Neural progenitor cell (in vitro differentiated cells): ENCODE measurements at regions not wholly inside any gene's neighbourhood (a gene's known extent, or its start where the extent isn't known, plus 50 kb on each side); places are given as distances from the start of the nearest gene placed in this dataset.

ENCODE experiments used
- DNase-seq: peaks from one replicate; pipeline ENCODE4 v3.0.0-alpha.2; 2016; ENCODE audit warnings: low spot score
- H2AFZ ChIP-seq: fragments of 200-600 bp; sonication (generic); replicated peaks from 2 replicates; pipeline ENCODE4 v1.6.1; 2016; ENCODE audit warnings: antibody characterized with exemption
- H3F3A ChIP-seq: fragments of 200-600 bp; sonication (generic); 2 replicates; pipeline ENCODE4 v1.6.1; 2016; ENCODE audit warnings: antibody characterized with exemption, low read depth
- H3K27ac ChIP-seq: fragments of 200-600 bp; sonication (generic); 2 replicates; pipeline ENCODE4 v1.5.1; 2016; ENCODE audit warnings: mild to moderate bottlenecking
- H3K27me3 ChIP-seq: fragments of 200-600 bp; sonication (generic); 2 replicates; pipeline ENCODE4 v1.6.1; 2016; ENCODE audit warnings: mild to moderate bottlenecking, moderate library complexity
- H3K36me3 ChIP-seq: fragments of 200-600 bp; sonication (generic); 2 replicates; pipeline ENCODE4 v1.5.1; 2016
- H3K4me1 ChIP-seq: fragments of 200-600 bp; sonication (generic); 2 replicates; pipeline ENCODE4 v1.6.1; 2016; ENCODE audit warnings: mixed run types
- H3K4me2 ChIP-seq: fragments of 200-600 bp; sonication (generic); 2 replicates; pipeline ENCODE4 v1.6.1; 2016
- H3K4me3 ChIP-seq: fragments of 200-600 bp; sonication (generic); 2 replicates; pipeline ENCODE4 v1.5.1; 2016
- H3K79me2 ChIP-seq: fragments of 200-600 bp; sonication (generic); 2 replicates; pipeline ENCODE4 v1.6.1; 2016; ENCODE audit warnings: low read depth
- H3K9ac ChIP-seq: fragments of 200-600 bp; sonication (generic); 2 replicates; pipeline ENCODE4 v1.6.1; 2016
- H3K9me3 ChIP-seq: fragments of 200-600 bp; sonication (generic); 2 replicates; pipeline ENCODE4 v1.5.1; 2016; ENCODE audit warnings: low read depth
- H4K20me1 ChIP-seq: fragments of 200-600 bp; sonication (generic); 2 replicates; pipeline ENCODE4 v1.6.1; 2016; ENCODE audit warnings: low read depth
- H3K27ac Mint-ChIP-seq: 3 replicates; pipeline ENCODE4 v1.8.0; 2021; ENCODE audit warnings: mixed read lengths
- H3K27me3 Mint-ChIP-seq: 2 replicates; pipeline ENCODE4 v1.8.0; 2022; ENCODE audit warnings: low read depth, mild to moderate bottlenecking, inconsistent platforms, moderate library complexity, mixed read lengths; ENCODE audit not compliant: insufficient read depth
- H3K36me3 Mint-ChIP-seq: 3 replicates; pipeline ENCODE4 v1.8.0; 2021; ENCODE audit warnings: mixed read lengths
- H3K4me1 Mint-ChIP-seq: 3 replicates; pipeline ENCODE4 v1.8.0; 2021; ENCODE audit warnings: mixed read lengths
- H3K4me3 Mint-ChIP-seq: 3 replicates; pipeline ENCODE4 v1.8.0; 2021; ENCODE audit warnings: mild to moderate bottlenecking, moderate library complexity, mixed read lengths
- H3K9me3 Mint-ChIP-seq: 3 replicates; pipeline ENCODE4 v1.8.0; 2020; ENCODE audit warnings: mixed read lengths
- CTCF ChIP-seq: fragments of 200-600 bp; sonication (generic); IDR thresholded peaks from 2 replicates; pipeline ENCODE4 v1.5.1; 2017; ENCODE audit warnings: antibody characterized with exemption, mild to moderate bottlenecking
- EZH2 ChIP-seq: fragments of 200-600 bp; sonication (generic); IDR thresholded peaks from 2 replicates; pipeline ENCODE4 v1.6.1; 2017; ENCODE audit warnings: antibody characterized with exemption, mild to moderate bottlenecking, moderate library complexity
- EZH2phosphoT487 ChIP-seq: fragments of 200-600 bp; sonication (generic); IDR thresholded peaks from 2 replicates; pipeline ENCODE4 v1.6.1; 2017; ENCODE audit warnings: antibody characterized with exemption

- Mint-ChIP-seq H3K4me3 (no peak overlapping the region), H3K9me3 (peaks cover 42% of the 10 kb centered on the region), H3K4me1 (no peaks in the 10 kb centered on the region), H3K27me3 (peaks cover 2% of the 10 kb centered on the region), H3K36me3 (peaks cover 3% of the 10 kb centered on the region), H3K27ac (no peak overlapping the region)
- H3K9me3 ChIP-seq, result no peaks in the 10 kb centered on the region
- H4K20me1 ChIP-seq, result no peaks in the 10 kb centered on the region
- H3K9ac ChIP-seq, result no peak overlapping the region
- no peaks in the 10 kb centered on the region for H3K36me3 ChIP-seq
- no peak overlapping the region for H3K27ac ChIP-seq
- no peaks in the 10 kb centered on the region for H3K27me3 ChIP-seq
- no peaks in the 10 kb centered on the region for H3K4me1 ChIP-seq
- H3K79me2 ChIP-seq, result no peaks in the 10 kb centered on the region
- no peak overlapping the region for H3K4me2 ChIP-seq
- TF ChIP-seq EZH2phosphoT487, result no peak
- no peak for TF ChIP-seq EZH2
- no peak for TF ChIP-seq CTCF
- no peak overlapping the region for H3K4me3 ChIP-seq
- no peak for DNase-seq
- no peak overlapping the region for H2AFZ ChIP-seq
- no peaks in the 10 kb centered on the region for H3F3A ChIP-seq
Measured at GRCh38 chr13:50535050-50535449, 308.4 kb downstream of the DLEU7 start.

- H3F3A ChIP-seq, result no peaks in the 10 kb centered on the region
- no peaks in the 10 kb centered on the region for H3K4me1 Mint-ChIP-seq
- no peak overlapping the region for H3K4me3 Mint-ChIP-seq
- no peaks in the 10 kb centered on the region for H3K27me3 ChIP-seq
- no peaks in the 10 kb centered on the region for H3K4me1 ChIP-seq
- H3K36me3 Mint-ChIP-seq, result peaks cover 3% of the 10 kb centered on the region
- H3K27ac Mint-ChIP-seq, result no peak overlapping the region
- H2AFZ ChIP-seq, result no peak overlapping the region
- peaks cover 44% of the 10 kb centered on the region for H3K9me3 Mint-ChIP-seq
- no peak overlapping the region for H3K4me2 ChIP-seq
- H3K27ac ChIP-seq, result no peak overlapping the region
- no peaks in the 10 kb centered on the region for H4K20me1 ChIP-seq
- H3K27me3 Mint-ChIP-seq, result peaks cover 2% of the 10 kb centered on the region
- H3K36me3 ChIP-seq, result no peaks in the 10 kb centered on the region
- H3K79me2 ChIP-seq, result no peaks in the 10 kb centered on the region
- no peaks in the 10 kb centered on the region for H3K9me3 ChIP-seq
- H3K9ac ChIP-seq, result no peak overlapping the region
- H3K4me3 ChIP-seq, result no peak overlapping the region
- DNase-seq, result no peak
- TF ChIP-seq CTCF (no peak), EZH2 (no peak), EZH2phosphoT487 (no peak)
Measured at GRCh38 chr13:50537029-50537428, 306.5 kb downstream of the DLEU7 start.

- Mint-ChIP-seq H3K4me3 (no peak overlapping the region), H3K27me3 (peaks cover 2% of the 10 kb centered on the region), H3K9me3 (peaks cover 30% of the 10 kb centered on the region), H3K4me1 (peaks cover 11% of the 10 kb centered on the region), H3K27ac (no peak overlapping the region), H3K36me3 (peaks cover 3% of the 10 kb centered on the region)
- Histone ChIP-seq H3F3A (no peaks in the 10 kb centered on the region), H3K36me3 (no peaks in the 10 kb centered on the region), H3K9me3 (no peaks in the 10 kb centered on the region), H3K4me2 (no peak overlapping the region), H3K4me3 (no peak overlapping the region), H2AFZ (no peak overlapping the region), H3K9ac (no peak overlapping the region), H4K20me1 (no peaks in the 10 kb centered on the region), H3K27me3 (no peaks in the 10 kb centered on the region), H3K4me1 (peaks cover 11% of the 10 kb centered on the region), H3K27ac (no peak overlapping the region), H3K79me2 (no peaks in the 10 kb centered on the region)
- no peak for DNase-seq
- TF ChIP-seq EZH2phosphoT487 (no peak), EZH2 (no peak), CTCF (no peak)
Measured at GRCh38 chr13:50539791-50540530, 303.5 kb downstream of the DLEU7 start.
